ENCODE measurements at regions not wholly inside any gene's neighbourhood (a gene's known extent, or its start where the extent isn't known, plus 50 kb on each side); places are given as distances from the start of the nearest gene placed in this dataset.
A peak's percentile ranks its signal among the peaks of the same experiment; 100 is the strongest.

DNA sequence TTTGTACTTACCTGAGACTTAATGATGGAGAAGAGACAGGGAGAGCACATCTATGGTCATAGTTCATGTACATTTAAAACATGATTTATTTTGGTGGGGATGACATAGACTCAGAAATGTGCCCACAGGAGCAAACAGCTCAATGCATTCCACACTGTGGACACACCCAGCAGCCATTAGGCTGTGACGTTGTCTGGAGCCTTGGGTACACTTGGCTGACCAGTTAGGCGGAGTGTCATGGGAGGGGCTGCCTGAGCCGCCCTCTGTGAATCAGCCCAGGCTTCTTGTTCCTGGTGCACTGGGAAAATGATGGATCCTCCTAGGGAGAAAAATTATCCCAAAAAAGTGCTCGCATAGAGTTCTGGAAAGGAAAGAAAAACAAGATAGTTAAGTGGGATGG lies 231.0 kb upstream of the GMDS start:
- H3K27me3 ChIP-seq (ENCODE audit: insufficient read depth, low read length, poor library complexity, severe bottlenecking), result no peaks in the 10 kb centered on the region
- Mint-ChIP-seq H3K27me3 (peaks cover 8 to 17% of the 10 kb centered on the region in 2 donors), H3K27ac (no peak overlapping the region), H3K4me3 (no peak overlapping the region), H3K36me3 (no peaks in the 10 kb centered on the region), H3K4me1 (no peaks in the 10 kb centered on the region), H3K9me3 (peaks cover 0 to 3% (median 0%) of the 10 kb centered on the region in 5 donors)
- POLR2A ChIA-PET, result no interaction called here
- CTCF ChIA-PET, result no interaction called here
- DNase-seq, result no peak
- no peaks in the 10 kb centered on the region for H3K36me3 ChIP-seq (ENCODE audit: insufficient read depth, low read length)
- H3K9me3 ChIP-seq (ENCODE audit: low read length), result no peaks in the 10 kb centered on the region
- no peaks in the 10 kb centered on the region for H3K4me1 ChIP-seq (ENCODE audit: insufficient read depth, low read length)
- no peak overlapping the region for H3K4me3 ChIP-seq (ENCODE audit: low read length)
- H3K27ac ChIP-seq (ENCODE audit: low read depth, low read length), result no peak overlapping the region

DNA sequence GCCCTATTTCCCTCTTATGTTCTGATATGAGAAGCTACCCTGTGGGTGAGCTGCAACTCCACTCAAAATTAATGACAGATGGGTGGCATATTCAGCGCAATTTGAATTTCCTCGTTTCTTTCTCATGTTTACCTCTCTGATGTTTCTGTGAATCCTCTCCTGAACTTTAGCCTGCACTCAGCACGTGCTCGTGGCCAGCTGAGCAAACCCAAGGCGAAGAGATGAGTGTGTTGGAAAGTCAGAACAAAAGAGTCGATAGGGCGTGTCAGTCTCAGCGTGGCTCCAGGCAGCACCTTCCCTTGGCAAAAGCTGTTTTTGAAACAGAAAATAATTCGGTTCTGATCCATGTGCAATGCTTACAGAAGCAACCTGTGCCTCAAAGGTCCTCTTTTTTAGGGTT lies 226.1 kb upstream of the GMDS start:
- H3K4me3 ChIP-seq (ENCODE audit: low read length), result no peak overlapping the region
- ChIA-PET POLR2A (interaction anchor here (0.6 kb wide), 1 partner anchor 251 kb away, joined by 4 read pairs; no protein-coding TSS in a partner anchor), CTCF (no interaction called here)
- H3K4me1 ChIP-seq (ENCODE audit: insufficient read depth, low read length), result no peaks in the 10 kb centered on the region
- no peaks in the 10 kb centered on the region for H3K9me3 ChIP-seq (ENCODE audit: low read length)
- H3K36me3 ChIP-seq (ENCODE audit: insufficient read depth, low read length), result no peaks in the 10 kb centered on the region
- H3K4me1 Mint-ChIP-seq, result no peaks in the 10 kb centered on the region
- DNase-seq, result no peak
- H3K27ac ChIP-seq (ENCODE audit: low read depth, low read length), result no peak overlapping the region
- H3K9me3 Mint-ChIP-seq, result peaks cover 0 to 2% (median 0%) of the 10 kb centered on the region in 5 donors
- no peaks in the 10 kb centered on the region for H3K27me3 ChIP-seq (ENCODE audit: insufficient read depth, low read length, poor library complexity, severe bottlenecking)
- H3K4me3 Mint-ChIP-seq, result no peak overlapping the region
- H3K36me3 Mint-ChIP-seq, result peaks cover 0 to 3% (median 0%) of the 10 kb centered on the region in 3 donors
- H3K27me3 Mint-ChIP-seq, result peaks cover 10 to 40% of the 10 kb centered on the region in 2 donors
- H3K27ac Mint-ChIP-seq, result no peak overlapping the region

DNA sequence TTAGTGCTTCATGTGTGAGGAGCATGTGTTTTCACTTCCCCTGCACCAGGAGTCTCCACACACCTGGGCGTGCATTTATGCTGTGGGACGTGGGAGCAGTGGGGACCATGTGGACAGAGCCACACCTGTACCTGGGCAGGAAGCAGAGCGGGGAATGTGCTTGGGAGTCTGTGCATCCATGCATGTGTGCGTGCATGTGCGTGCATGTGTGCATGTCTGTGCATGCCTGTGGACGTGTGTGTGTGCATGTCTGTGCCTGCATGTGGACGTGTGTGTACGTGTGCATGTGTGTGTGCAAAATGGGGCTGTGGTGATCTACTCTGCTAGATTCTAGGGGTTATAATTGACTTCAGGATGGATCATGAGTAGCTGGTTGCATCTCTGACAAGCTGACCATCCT lies 224.0 kb upstream of the GMDS start:
- peaks cover 0 to 3% (median 0%) of the 10 kb centered on the region in 3 donors for H3K36me3 Mint-ChIP-seq
- H3K27ac Mint-ChIP-seq, result peak overlapping the region in 1 of 8 donors; percentile 78
- peaks cover 0 to 3% (median 0%) of the 10 kb centered on the region in 5 donors for H3K9me3 Mint-ChIP-seq
- H3K4me3 ChIP-seq (ENCODE audit: low read length), result no peak overlapping the region
- H3K27ac ChIP-seq (ENCODE audit: low read depth, low read length), result no peak overlapping the region
- CTCF ChIA-PET, result no interaction called here
- H3K4me3 Mint-ChIP-seq, result no peak overlapping the region
- no peak for DNase-seq
- no peaks in the 10 kb centered on the region for H3K4me1 ChIP-seq (ENCODE audit: insufficient read depth, low read length)
- no peaks in the 10 kb centered on the region for H3K9me3 ChIP-seq (ENCODE audit: low read length)
- H3K27me3 ChIP-seq (ENCODE audit: insufficient read depth, low read length, poor library complexity, severe bottlenecking), result no peaks in the 10 kb centered on the region
- no peaks in the 10 kb centered on the region for H3K4me1 Mint-ChIP-seq
- H3K27me3 Mint-ChIP-seq, result peaks cover 8 to 46% of the 10 kb centered on the region in 2 donors
- H3K36me3 ChIP-seq (ENCODE audit: insufficient read depth, low read length), result no peaks in the 10 kb centered on the region
- POLR2A ChIA-PET, result no interaction called here

DNA sequence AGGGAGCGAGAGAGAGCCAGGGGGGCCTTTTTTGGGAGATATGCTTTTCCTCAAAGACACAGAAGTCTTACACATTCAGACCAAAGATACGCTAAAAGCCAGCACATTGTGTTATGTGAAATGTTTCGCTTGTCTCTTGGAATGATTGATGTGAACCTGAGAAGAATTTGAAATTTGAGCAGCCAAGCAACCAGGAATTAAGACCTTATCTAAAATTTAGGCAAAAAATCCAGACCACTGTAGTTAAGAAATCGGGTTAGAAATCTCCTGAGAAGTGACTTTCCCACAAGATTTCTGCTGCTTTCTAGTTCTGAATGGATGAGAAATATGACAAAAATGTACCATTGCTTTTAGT lies 223.2 kb upstream of the GMDS start:
- H3K4me3 Mint-ChIP-seq, result no peak overlapping the region
- peaks cover 0 to 3% (median 0%) of the 10 kb centered on the region in 3 donors for H3K36me3 Mint-ChIP-seq
- H3K9me3 Mint-ChIP-seq, result peaks cover 0 to 3% (median 0%) of the 10 kb centered on the region in 5 donors
- no peak overlapping the region for H3K4me3 ChIP-seq (ENCODE audit: low read length)
- no peaks in the 10 kb centered on the region for H3K4me1 Mint-ChIP-seq
- ChIA-PET CTCF (no interaction called here), POLR2A (no interaction called here)
- H3K9me3 ChIP-seq (ENCODE audit: low read length), result no peaks in the 10 kb centered on the region
- H3K36me3 ChIP-seq (ENCODE audit: insufficient read depth, low read length), result no peaks in the 10 kb centered on the region
- H3K27ac Mint-ChIP-seq, result no peak overlapping the region
- peaks cover 8 to 46% of the 10 kb centered on the region in 2 donors for H3K27me3 Mint-ChIP-seq
- no peaks in the 10 kb centered on the region for H3K27me3 ChIP-seq (ENCODE audit: insufficient read depth, low read length, poor library complexity, severe bottlenecking)
- no peak overlapping the region for H3K27ac ChIP-seq (ENCODE audit: low read depth, low read length)
- DNase-seq, result no peak
- H3K4me1 ChIP-seq (ENCODE audit: insufficient read depth, low read length), result no peaks in the 10 kb centered on the region

DNA sequence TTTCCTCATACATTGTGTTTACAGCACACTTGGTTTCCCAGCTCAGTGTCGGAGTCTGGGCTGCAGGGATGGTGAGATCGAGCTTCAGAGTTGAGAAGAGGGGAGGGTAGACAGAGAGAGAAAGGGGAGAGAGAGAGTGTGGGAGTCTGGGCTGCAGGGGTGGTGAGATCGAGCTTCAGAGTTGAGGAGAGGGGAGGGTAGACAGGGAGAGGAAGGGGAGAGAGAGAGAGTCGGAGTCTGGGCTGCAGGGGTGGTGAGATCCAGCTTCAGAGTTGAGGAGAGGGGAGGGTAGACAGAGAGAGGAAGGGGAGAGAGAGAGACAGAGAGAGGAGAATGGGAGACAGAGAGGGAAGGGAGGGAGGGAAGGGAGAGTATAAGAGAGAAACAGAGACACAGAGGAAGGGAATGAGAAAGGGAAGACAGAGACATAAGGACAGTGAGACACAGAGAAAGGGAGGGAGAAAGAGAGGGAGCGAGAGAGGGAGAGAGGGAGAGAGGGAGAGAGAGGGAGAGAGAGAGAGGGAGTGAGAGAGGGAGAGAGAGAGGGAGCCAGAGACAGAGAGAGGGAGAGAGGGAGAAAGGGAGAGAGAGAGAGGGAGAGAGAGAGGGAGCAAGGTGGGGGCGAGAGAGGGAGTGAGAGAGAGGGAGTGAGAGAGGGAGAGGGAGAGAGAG lies 222.7 kb upstream of the GMDS start:
- Mint-ChIP-seq H3K27ac (no peak overlapping the region), H3K9me3 (peaks cover 0 to 3% (median 0%) of the 10 kb centered on the region in 5 donors), H3K4me1 (no peaks in the 10 kb centered on the region), H3K27me3 (peaks cover 8 to 46% of the 10 kb centered on the region in 2 donors), H3K36me3 (peaks cover 0 to 3% (median 0%) of the 10 kb centered on the region in 3 donors), H3K4me3 (no peak overlapping the region)
- Histone ChIP-seq H3K27ac (ENCODE audit: low read depth, low read length) (no peak overlapping the region), H3K9me3 (ENCODE audit: low read length) (no peaks in the 10 kb centered on the region), H3K4me1 (ENCODE audit: insufficient read depth, low read length) (no peaks in the 10 kb centered on the region), H3K36me3 (ENCODE audit: insufficient read depth, low read length) (no peaks in the 10 kb centered on the region), H3K4me3 (ENCODE audit: low read length) (no peak overlapping the region), H3K27me3 (ENCODE audit: insufficient read depth, low read length, poor library complexity, severe bottlenecking) (no peaks in the 10 kb centered on the region)
- DNase-seq, result no peak
- ChIA-PET CTCF (no interaction called here), POLR2A (no interaction called here)

DNA sequence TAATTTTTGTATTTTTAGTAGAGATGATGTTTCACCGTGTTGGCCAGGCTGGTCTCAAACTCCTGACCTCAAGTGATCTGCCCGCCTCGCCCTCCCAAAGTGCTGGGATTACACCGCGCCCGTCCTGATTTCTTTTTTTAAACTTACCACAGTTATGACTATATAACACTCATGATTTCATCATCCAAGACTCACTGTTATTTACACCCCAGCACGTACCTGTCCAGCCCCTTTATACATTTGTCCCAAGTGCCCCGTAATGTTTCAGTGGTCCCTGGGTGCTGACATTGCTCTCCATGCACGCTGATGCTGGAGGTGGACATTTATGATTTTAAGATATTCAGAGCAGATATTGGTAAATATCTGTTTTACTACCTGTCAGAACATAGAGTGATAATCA lies 219.9 kb upstream of the GMDS start:
- H3K4me3 Mint-ChIP-seq, result no peak overlapping the region
- DNase-seq, result no peak
- Histone ChIP-seq H3K4me1 (ENCODE audit: insufficient read depth, low read length) (no peaks in the 10 kb centered on the region), H3K4me3 (ENCODE audit: low read length) (no peak overlapping the region), H3K27me3 (ENCODE audit: insufficient read depth, low read length, poor library complexity, severe bottlenecking) (no peaks in the 10 kb centered on the region), H3K9me3 (ENCODE audit: low read length) (no peaks in the 10 kb centered on the region), H3K27ac (ENCODE audit: low read depth, low read length) (no peak overlapping the region), H3K36me3 (ENCODE audit: insufficient read depth, low read length) (no peaks in the 10 kb centered on the region)
- H3K9me3 Mint-ChIP-seq, result peaks cover 0 to 6% (median 2%) of the 10 kb centered on the region in 5 donors
- peaks cover 0 to 3% (median 0%) of the 10 kb centered on the region in 3 donors for H3K36me3 Mint-ChIP-seq
- ChIA-PET POLR2A (no interaction called here), CTCF (no interaction called here)
- H3K27me3 Mint-ChIP-seq, result peaks cover 10 to 36% of the 10 kb centered on the region in 2 donors
- no peak overlapping the region for H3K27ac Mint-ChIP-seq
- no peaks in the 10 kb centered on the region for H3K4me1 Mint-ChIP-seq

DNA sequence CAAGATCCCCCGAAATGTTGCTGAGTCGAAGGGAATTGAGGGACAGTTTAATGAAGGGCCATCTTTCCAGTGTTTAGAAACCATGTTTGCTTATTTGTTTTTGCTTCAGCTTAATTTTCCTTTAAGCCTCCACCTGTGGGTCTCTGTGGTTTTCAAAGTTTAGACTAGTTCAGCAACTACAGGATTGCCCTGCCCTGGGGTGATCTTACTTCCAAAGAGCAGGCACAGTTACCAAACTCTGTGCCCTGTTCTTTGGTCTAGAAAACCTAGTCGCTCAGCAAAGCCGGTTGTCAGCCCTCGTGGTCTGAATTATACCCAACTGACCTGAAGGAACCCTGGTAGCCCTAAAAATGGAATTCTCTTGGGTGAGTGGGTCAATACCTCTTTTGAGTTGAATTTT lies 219.2 kb upstream of the GMDS start:
- Mint-ChIP-seq H3K4me1 (no peaks in the 10 kb centered on the region), H3K4me3 (no peak overlapping the region), H3K27ac (no peak overlapping the region), H3K36me3 (peaks cover 0 to 3% (median 0%) of the 10 kb centered on the region in 3 donors), H3K9me3 (peaks cover 0 to 6% (median 3%) of the 10 kb centered on the region in 5 donors), H3K27me3 (peaks cover 13 to 30% of the 10 kb centered on the region in 2 donors)
- Histone ChIP-seq H3K27me3 (ENCODE audit: insufficient read depth, low read length, poor library complexity, severe bottlenecking) (no peaks in the 10 kb centered on the region), H3K9me3 (ENCODE audit: low read length) (no peaks in the 10 kb centered on the region), H3K4me1 (ENCODE audit: insufficient read depth, low read length) (no peaks in the 10 kb centered on the region), H3K4me3 (ENCODE audit: low read length) (no peak overlapping the region), H3K36me3 (ENCODE audit: insufficient read depth, low read length) (no peaks in the 10 kb centered on the region), H3K27ac (ENCODE audit: low read depth, low read length) (no peak overlapping the region)
- CTCF ChIA-PET, result no interaction called here
- POLR2A ChIA-PET, result no interaction called here
- no peak for DNase-seq

DNA sequence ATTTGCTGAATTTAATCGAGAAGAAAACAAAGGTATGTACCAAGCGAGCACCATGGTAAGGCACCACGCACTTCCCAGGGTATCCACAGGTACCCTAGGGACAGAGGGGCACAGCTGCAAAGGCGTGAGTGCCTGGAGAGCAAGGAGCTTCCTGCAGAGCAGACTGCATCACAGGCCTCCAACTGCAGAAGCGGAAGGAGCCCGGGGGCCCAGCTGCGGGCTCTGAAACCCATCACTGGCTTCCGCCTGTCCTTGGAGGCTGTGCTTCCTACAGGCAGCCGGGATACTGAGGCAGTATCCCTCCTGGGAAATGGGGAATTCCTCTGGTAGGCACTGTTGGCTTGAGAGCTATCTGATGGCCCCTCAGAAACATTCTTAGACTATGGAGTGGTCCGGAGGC lies 217.4 kb upstream of the GMDS start:
- no peaks in the 10 kb centered on the region for H3K36me3 ChIP-seq (ENCODE audit: insufficient read depth, low read length)
- Mint-ChIP-seq H3K9me3 (peaks cover 0 to 9% (median 5%) of the 10 kb centered on the region in 5 donors), H3K27ac (no peak overlapping the region), H3K4me3 (no peak overlapping the region), H3K27me3 (peaks cover 14 to 17% of the 10 kb centered on the region in 2 donors), H3K4me1 (no peaks in the 10 kb centered on the region), H3K36me3 (peaks cover 0 to 6% (median 0%) of the 10 kb centered on the region in 3 donors)
- ChIA-PET POLR2A (no interaction called here), CTCF (no interaction called here)
- no peaks in the 10 kb centered on the region for H3K4me1 ChIP-seq (ENCODE audit: insufficient read depth, low read length)
- no peak overlapping the region for H3K27ac ChIP-seq (ENCODE audit: low read depth, low read length)
- no peaks in the 10 kb centered on the region for H3K9me3 ChIP-seq (ENCODE audit: low read length)
- no peaks in the 10 kb centered on the region for H3K27me3 ChIP-seq (ENCODE audit: insufficient read depth, low read length, poor library complexity, severe bottlenecking)
- H3K4me3 ChIP-seq (ENCODE audit: low read length), result no peak overlapping the region
- DNase-seq, result no peak

Data from CD8-positive, alpha-beta memory T cell (primary cell).